ENCODE measurements at regions not wholly inside any gene's neighbourhood (a gene's known extent, or its start where the extent isn't known, plus 50 kb on each side); places are given as distances from the start of the nearest gene placed in this dataset.

DNA sequence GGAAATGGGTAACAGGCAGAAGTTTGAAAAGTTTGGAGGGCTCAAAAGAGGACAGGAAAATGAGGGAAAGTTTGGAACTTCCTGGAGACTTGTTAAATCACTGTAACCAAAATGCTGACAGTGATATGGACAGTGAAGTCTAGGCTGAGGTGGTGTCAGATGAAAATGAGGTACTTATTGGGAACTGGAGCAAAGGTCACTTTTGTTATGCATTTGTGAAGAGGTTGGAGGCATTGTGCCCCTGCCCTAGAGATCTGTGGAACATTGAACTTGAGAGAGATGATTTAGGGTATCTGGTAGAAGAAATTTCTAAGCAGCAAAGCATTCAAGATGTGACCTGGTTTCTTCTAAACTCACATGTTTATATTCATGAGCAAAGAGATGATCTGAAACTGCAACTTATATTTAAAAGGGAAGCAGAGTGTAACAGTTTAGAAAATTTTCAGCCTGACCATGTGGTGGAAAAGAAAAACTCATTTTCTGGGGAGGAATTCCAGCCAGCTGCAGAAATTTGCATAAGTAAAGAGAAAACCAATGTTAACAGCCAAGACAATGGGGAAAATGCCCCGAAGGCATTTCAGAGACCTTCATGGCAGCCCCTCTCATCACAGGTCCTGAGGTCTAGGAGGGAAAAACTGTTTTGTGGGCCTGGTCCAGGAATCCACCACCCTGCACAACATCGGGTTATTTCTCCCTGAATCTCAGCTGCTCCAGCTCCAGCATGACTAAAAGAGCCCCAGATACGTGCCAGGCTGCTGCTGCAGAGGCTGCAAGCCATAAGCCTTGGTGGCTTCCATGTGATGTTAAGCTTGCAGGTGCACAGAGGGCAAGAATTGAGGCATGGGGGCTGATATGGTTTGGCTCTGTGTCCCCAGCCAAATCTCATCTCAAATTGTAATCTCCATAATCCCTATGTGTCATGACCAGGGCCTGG is 632.5 kb upstream of the GNPDA2 start:
- peak; percentile 0 for DNase-seq (ENCODE audit: low read depth, low spot score)

DNA sequence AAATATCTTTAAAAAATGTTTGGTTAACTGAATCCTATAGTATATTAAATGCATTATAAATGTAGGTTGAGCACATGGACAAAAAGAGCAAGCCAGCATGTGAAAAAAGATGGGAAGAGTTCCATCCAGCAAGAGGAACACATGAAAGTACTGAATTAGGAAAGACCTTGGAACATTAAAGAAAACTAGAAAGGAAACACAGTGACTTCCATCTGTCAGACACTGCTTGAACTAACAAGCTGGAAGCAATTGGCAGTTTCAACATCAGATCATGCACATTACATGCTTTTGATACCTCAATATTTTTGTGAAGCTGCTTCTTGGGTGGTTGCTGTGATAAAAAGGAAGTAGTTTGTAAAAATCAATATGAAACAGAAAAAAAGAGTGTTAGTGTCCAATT is 626.8 kb upstream of the GNPDA2 start:
- DNase-seq (ENCODE audit: low read depth, low spot score): no peak

DNA sequence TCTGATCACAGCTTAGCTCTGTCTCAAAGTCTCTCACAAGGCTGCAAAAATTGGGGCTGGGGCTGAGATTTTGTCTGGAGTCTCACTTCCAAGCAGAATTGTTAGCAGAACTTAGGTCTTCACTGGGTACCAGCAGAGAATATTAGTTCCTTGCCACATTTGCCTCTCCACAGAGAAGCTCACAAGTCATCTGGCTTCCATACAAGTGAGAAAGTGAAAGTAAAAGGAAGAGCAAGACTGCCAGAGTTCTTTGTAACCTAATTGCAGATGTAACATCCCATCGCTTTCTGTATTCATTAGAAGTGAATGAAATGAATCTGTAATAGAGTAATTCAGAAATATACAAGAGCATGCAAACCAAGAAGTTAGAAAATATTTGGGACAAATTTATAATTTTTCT is 624.1 kb upstream of the GNPDA2 start:
- peak; percentile 29 for DNase-seq (ENCODE audit: low read depth, low spot score)

GRCh38 chr4:45349859-45350258 is 623.5 kb upstream of the GNPDA2 start:
- DNase-seq (ENCODE audit: low read depth, low spot score): no peak

DNA sequence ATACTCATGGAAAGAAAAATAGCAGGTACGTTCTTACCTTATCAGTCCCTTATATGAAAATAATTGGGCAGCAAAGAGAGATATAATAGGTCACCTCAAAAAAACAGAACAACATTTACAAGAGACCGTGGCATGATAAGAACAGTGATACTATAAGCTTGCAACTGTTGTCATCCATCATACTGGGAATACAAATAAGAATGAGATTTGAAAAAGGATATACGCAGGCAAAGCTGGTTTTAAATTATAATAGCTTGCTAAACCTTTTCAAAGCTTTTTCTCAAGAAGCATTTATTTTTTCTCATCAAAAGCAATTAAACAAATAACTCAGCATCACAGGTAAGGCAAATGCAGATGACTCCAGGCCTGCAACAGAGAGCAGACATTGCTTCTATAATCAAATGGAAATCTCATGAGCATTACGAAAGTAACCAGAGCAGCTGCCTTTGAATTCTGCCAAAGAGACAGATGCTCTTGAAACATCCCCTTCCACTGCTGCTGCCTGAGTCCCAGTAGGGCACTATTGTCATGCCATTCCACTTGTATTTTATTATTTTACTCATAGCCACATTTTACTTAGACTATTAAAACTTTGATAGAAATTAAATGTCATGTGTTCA is 620.6 kb upstream of the GNPDA2 start:
- DNase-seq (ENCODE audit: low read depth, low spot score): no peak

- no peak for DNase-seq (ENCODE audit: low read depth, low spot score)
Measured at GRCh38 chr4:45345558-45345957, 619.2 kb upstream of the GNPDA2 start.

DNA sequence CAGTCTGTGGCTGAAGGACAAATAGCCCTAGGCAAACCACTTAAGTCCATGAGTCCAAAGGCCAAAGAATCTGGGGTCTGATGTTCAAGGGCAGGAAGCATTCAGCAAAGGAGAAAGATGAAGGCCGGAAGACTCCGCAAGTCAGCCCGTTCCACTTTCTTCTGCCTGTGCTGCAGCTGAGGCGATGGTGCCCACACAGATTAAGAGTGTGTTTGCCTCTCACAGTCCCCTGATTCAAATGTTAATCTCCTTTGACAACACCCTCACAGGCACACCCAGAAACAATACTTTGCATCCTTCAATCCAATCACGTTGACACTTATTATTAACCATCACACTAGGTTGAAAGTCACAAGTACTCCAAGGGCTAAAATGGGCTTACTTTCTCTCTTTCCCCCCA is 605.4 kb upstream of the GNPDA2 start:
- DNase-seq (ENCODE audit: low read depth, low spot score): no peak

GRCh38 chr4:45327544-45327943 is 601.2 kb upstream of the GNPDA2 start:
- no peak for DNase-seq (ENCODE audit: low read depth, low spot score)

DNA sequence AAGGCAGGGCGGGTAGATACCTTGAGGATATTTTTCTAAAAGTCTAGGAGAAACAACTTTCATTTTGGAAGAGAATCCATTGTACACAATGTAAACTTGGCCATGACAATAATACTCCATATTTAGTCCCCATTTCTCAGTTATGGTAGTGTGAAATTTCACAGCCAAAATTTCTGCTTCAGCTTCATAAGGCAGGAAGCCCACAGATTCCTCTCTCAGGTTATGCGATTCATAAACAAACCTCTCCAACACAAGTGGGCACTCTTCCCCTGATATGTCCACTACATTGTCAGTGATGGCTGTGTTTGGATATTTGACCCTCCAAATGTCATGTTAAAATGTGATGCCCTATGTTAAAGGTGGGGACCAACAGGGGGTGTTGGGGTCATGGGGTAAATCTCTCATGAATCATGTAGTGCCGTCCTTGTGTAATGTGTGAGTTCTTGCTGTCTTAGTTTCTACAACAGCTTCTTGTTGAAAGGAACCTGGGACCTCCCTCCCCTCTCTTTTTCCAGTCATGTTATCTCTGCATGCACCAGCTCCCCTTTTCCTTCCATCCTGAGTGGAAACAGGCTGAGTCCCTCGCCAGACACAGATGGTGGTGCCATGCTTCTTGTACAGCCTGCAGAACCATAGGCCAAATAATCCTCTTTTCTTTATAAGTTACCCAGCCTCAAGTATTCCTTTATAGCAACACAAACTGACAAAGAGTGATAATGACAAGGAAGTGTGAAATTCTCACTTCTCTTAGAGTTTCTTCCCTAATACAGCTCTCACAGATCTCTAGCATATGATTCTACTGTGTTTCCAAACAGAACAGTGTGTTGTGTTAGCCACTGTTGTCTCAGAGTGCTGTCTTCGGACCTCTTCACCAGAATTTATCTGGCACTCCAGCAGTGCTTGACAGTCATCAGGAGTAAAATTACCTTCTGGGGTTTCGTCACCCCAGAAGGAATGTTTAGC is 598.4 kb upstream of the GNPDA2 start:
- no peak for DNase-seq (ENCODE audit: low read depth, low spot score)

DNA sequence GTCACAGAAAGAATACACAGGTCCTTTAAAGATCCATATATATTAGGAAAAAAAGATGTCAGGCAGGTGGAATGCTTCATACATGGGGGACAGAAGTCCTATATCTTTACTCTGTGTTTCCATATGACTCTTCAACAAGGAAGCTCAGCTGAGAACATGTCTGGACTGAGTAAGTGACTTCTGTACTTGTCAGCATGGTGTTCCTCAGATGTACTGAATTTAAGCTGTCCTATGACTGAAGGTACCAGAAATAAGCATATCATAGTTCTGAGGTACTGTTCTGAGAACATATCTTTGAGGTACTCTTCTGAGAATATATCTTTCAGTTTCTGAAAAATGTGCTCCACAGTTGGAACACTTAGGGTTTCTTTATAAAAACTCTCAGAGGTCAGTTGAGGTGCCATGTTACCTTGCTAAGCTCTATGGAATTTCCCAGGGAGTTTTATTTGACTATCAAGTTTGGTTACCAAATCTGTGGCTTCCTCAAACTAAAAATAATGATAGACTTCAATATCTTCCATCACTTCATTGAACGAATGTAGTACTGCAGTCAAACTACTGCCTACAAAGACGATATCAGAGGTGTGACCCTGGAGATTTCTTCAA is 597.2 kb upstream of the GNPDA2 start:
- DNase-seq (ENCODE audit: low read depth, low spot score): no peak

- DNase-seq (ENCODE audit: low read depth, low spot score): no peak
Measured at GRCh38 chr4:45317739-45318138, 591.4 kb upstream of the GNPDA2 start.

DNA sequence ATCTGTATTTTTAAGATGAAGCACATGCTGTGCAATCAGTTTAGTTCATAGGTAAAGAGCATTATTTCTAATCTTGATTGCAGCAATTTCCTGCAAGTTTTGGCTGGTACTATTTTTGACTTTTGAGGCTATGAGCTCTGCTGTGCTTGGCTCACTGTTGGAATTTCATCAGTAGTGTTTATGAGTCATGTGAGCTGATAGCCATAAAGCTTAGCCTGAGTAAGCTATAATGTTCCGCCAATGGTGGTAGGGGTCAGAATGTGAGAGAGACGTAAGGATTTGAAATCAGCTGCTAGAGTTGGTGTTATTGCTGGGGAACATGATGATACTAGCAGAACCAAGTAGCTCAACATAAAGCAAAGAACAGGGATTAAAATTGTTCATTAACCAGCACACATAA is 590.9 kb upstream of the GNPDA2 start:
- peak; percentile 11 for DNase-seq (ENCODE audit: low read depth, low spot score)

GRCh38 chr4:45316257-45316656 is 589.9 kb upstream of the GNPDA2 start:
- DNase-seq (ENCODE audit: low read depth, low spot score): no peak

DNA sequence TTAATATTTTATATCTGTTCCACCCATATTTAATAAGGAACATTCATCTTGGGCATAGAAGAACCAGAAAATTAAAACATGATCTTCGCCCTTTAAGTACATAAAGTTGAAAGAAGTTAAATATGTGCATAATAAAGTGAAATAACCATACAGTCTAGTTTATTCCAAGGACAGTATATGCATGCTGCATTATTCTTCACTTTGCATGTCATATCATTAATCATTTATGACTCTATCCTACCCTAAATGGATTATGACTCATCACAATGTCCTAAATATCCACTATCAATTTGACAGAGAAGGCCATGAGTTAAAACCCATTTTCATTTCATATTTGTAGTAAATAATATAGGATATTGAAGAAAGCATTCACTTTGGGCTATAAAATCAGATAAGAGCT is 576.5 kb upstream of the GNPDA2 start:
- no peak for DNase-seq (ENCODE audit: low read depth, low spot score)

DNA sequence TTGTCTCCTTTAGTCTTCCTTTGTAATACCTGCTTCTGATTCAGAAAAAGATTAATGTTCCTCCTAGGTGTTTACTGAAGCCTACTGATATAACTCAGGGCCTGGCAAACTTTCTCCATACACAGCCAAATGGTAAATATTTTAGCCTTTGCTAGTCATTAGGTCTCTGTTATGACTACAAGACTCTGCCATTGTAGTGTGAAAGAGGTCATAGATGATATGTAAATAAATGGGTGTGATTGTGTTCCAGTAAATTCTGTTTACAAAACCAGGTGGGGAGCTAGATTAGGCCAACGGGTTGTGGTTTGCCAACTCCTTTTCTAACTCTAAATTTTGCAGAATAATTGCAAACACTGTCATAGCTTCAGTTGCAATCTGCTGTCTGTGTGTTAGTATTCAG is 568.1 kb upstream of the GNPDA2 start:
- no peak for DNase-seq (ENCODE audit: low read depth, low spot score)

DNA sequence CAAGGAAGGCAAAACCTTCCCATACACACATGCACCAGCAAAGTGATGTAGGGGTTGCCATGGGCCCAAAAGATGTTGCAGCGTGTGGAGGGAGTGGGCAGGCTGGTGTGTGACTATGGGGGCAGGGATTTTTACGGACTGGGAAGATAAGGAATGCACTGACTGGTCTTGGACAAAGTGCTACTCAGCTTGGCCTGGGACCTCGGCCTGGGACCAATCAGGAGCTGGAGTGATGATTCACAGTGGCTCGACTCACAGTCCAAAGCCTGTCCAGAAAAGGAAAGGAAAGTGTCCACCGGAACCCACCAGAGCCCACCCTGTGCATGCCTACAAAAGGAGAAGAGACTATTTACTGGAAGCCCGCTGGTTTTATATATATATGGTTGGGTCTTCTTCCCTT is 567.0 kb upstream of the GNPDA2 start:
- no peak for DNase-seq (ENCODE audit: low read depth, low spot score)

- DNase-seq (ENCODE audit: low read depth, low spot score): no peak
Measured at GRCh38 chr4:45292844-45293243, 566.5 kb upstream of the GNPDA2 start.

DNA sequence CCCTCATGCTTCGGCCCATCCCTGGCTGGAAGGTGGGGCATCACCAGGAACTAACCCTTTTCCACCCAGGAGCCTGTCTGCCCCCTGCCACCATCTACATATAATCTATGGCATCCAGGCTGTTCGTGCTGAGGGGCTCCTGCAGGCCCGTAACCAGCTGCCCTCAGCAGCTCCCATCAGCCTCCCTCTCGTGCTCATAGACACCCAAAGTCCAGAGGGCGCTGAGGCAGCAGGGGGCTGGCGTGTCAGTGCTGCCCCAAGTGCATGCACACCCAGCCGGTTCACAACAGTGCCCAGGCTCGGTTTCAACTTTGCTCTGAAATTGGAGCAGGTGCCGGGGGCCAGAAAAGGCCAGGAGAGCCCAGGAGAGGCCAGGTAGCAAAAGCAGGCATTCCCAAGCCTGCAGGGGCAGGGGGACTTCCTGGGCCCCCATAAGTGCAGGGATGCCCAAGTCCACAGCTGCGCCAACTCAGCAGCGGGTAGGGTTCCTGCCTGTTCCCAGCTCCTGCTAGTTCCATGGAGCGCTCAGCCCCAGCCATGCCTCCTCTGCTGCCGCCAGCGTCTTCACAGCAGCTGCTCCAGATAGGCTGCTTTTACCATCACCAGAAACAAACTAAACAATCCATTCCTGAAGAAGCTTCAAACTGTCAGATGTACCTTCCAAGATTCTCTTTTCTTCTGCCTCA is 558.2 kb upstream of the GNPDA2 start:
- no peak for DNase-seq (ENCODE audit: low read depth, low spot score)

DNA sequence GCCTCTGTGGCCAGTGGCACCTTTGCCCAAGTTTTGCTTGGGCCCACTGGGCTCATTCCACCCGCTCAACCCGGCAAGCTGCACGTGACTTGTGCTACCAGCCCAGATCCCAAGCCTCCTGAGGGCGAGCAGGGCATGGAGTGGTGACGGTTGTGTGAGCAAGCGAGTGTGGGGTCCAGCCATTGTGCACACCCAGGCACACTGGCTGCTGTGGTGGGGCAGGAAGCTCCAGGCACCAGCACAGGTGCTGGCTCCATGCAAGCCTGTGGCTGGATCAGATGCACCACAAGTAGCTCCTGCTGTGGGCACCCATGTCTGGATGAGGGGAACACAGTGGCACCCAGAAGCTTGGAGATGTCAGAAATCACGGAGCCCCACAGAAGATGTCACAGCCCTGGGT is 557.0 kb upstream of the GNPDA2 start:
- DNase-seq (ENCODE audit: low read depth, low spot score): no peak

- DNase-seq (ENCODE audit: low read depth, low spot score): no peak
Measured at GRCh38 chr4:45280121-45280520, 553.8 kb upstream of the GNPDA2 start.

DNA sequence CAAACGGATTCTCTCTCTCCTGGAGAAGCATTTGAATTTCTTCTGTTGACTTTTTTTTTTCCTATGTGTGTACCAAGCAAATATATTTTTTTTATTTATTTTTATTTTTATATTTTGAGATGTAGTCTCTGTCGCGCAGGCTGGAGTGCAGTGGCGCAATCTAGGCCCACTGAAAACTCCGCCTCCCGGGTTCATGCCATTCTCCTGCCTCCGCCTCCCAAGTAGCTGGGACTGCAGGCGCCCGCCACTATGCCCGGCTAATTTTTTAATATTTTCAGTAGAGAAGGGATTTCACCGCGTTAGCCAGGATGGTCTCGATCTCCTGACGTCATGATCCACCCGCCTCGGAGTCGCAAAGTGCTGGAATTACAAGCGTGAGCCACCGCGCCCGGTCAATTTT is 549.5 kb upstream of the GNPDA2 start:
- DNase-seq (ENCODE audit: low read depth, low spot score): no peak

Data from astrocyte of the hippocampus (primary cell).